Neural progenitor cell (in vitro differentiated cells): ENCODE measurements at regions not wholly inside any gene's neighbourhood (a gene's known extent, or its start where the extent isn't known, plus 50 kb on each side); places are given as distances from the start of the nearest gene placed in this dataset.

Source experiments
- DNase-seq: peaks from one replicate; pipeline ENCODE4 v3.0.0-alpha.2; 2016; ENCODE audit warnings: low spot score
- H2AFZ ChIP-seq: fragments of 200-600 bp; sonication (generic); replicated peaks from 2 replicates; pipeline ENCODE4 v1.6.1; 2016; ENCODE audit warnings: antibody characterized with exemption
- H3F3A ChIP-seq: fragments of 200-600 bp; sonication (generic); 2 replicates; pipeline ENCODE4 v1.6.1; 2016; ENCODE audit warnings: antibody characterized with exemption, low read depth
- H3K27ac ChIP-seq: fragments of 200-600 bp; sonication (generic); 2 replicates; pipeline ENCODE4 v1.5.1; 2016; ENCODE audit warnings: mild to moderate bottlenecking
- H3K27me3 ChIP-seq: fragments of 200-600 bp; sonication (generic); 2 replicates; pipeline ENCODE4 v1.6.1; 2016; ENCODE audit warnings: mild to moderate bottlenecking, moderate library complexity
- H3K36me3 ChIP-seq: fragments of 200-600 bp; sonication (generic); 2 replicates; pipeline ENCODE4 v1.5.1; 2016
- H3K4me1 ChIP-seq: fragments of 200-600 bp; sonication (generic); 2 replicates; pipeline ENCODE4 v1.6.1; 2016; ENCODE audit warnings: mixed run types
- H3K4me2 ChIP-seq: fragments of 200-600 bp; sonication (generic); 2 replicates; pipeline ENCODE4 v1.6.1; 2016
- H3K4me3 ChIP-seq: fragments of 200-600 bp; sonication (generic); 2 replicates; pipeline ENCODE4 v1.5.1; 2016
- H3K79me2 ChIP-seq: fragments of 200-600 bp; sonication (generic); 2 replicates; pipeline ENCODE4 v1.6.1; 2016; ENCODE audit warnings: low read depth
- H3K9ac ChIP-seq: fragments of 200-600 bp; sonication (generic); 2 replicates; pipeline ENCODE4 v1.6.1; 2016
- H3K9me3 ChIP-seq: fragments of 200-600 bp; sonication (generic); 2 replicates; pipeline ENCODE4 v1.5.1; 2016; ENCODE audit warnings: low read depth
- H4K20me1 ChIP-seq: fragments of 200-600 bp; sonication (generic); 2 replicates; pipeline ENCODE4 v1.6.1; 2016; ENCODE audit warnings: low read depth
- H3K27ac Mint-ChIP-seq: 3 replicates; pipeline ENCODE4 v1.8.0; 2021; ENCODE audit warnings: mixed read lengths
- H3K27me3 Mint-ChIP-seq: 2 replicates; pipeline ENCODE4 v1.8.0; 2022; ENCODE audit warnings: low read depth, mild to moderate bottlenecking, inconsistent platforms, moderate library complexity, mixed read lengths; ENCODE audit not compliant: insufficient read depth
- H3K36me3 Mint-ChIP-seq: 3 replicates; pipeline ENCODE4 v1.8.0; 2021; ENCODE audit warnings: mixed read lengths
- H3K4me1 Mint-ChIP-seq: 3 replicates; pipeline ENCODE4 v1.8.0; 2021; ENCODE audit warnings: mixed read lengths
- H3K4me3 Mint-ChIP-seq: 3 replicates; pipeline ENCODE4 v1.8.0; 2021; ENCODE audit warnings: mild to moderate bottlenecking, moderate library complexity, mixed read lengths
- H3K9me3 Mint-ChIP-seq: 3 replicates; pipeline ENCODE4 v1.8.0; 2020; ENCODE audit warnings: mixed read lengths
- CTCF ChIP-seq: fragments of 200-600 bp; sonication (generic); IDR thresholded peaks from 2 replicates; pipeline ENCODE4 v1.5.1; 2017; ENCODE audit warnings: antibody characterized with exemption, mild to moderate bottlenecking
- EZH2 ChIP-seq: fragments of 200-600 bp; sonication (generic); IDR thresholded peaks from 2 replicates; pipeline ENCODE4 v1.6.1; 2017; ENCODE audit warnings: antibody characterized with exemption, mild to moderate bottlenecking, moderate library complexity
- EZH2phosphoT487 ChIP-seq: fragments of 200-600 bp; sonication (generic); IDR thresholded peaks from 2 replicates; pipeline ENCODE4 v1.6.1; 2017; ENCODE audit warnings: antibody characterized with exemption

GRCh38 chr1:4149831-4150230 lies 249.8 kb upstream of the C1orf174 start:
- Histone ChIP-seq H2AFZ (peak overlapping the region; percentile 77), H3K36me3 (no peaks in the 10 kb centered on the region), H3K4me1 (peaks cover 9% of the 10 kb centered on the region), H4K20me1 (no peaks in the 10 kb centered on the region), H3K27ac (no peak overlapping the region), H3K9me3 (no peaks in the 10 kb centered on the region), H3F3A (no peaks in the 10 kb centered on the region), H3K4me2 (no peak overlapping the region), H3K27me3 (no peaks in the 10 kb centered on the region), H3K79me2 (no peaks in the 10 kb centered on the region), H3K9ac (no peak overlapping the region), H3K4me3 (no peak overlapping the region)
- no peaks in the 10 kb centered on the region for H3K9me3 Mint-ChIP-seq
- no peak for DNase-seq
- no peak overlapping the region for H3K4me3 Mint-ChIP-seq
- peaks cover 2% of the 10 kb centered on the region for H3K27me3 Mint-ChIP-seq
- H3K4me1 Mint-ChIP-seq, result peaks cover 22% of the 10 kb centered on the region
- TF ChIP-seq EZH2 (no peak), EZH2phosphoT487 (no peak), CTCF (no peak)
- no peaks in the 10 kb centered on the region for H3K36me3 Mint-ChIP-seq
- peak overlapping the region; percentile 23 for H3K27ac Mint-ChIP-seq

GRCh38 chr1:4150262-4150661 lies 250.2 kb upstream of the C1orf174 start:
- TF ChIP-seq EZH2phosphoT487 (no peak), CTCF (peak; percentile 20)
- peak overlapping the region; percentile 77 for H2AFZ ChIP-seq
- H3K4me1 ChIP-seq, result peaks cover 9% of the 10 kb centered on the region
- H3K36me3 Mint-ChIP-seq, result no peaks in the 10 kb centered on the region
- H3K4me1 Mint-ChIP-seq, result peaks cover 22% of the 10 kb centered on the region
- H3K79me2 ChIP-seq, result no peaks in the 10 kb centered on the region
- H3K27ac Mint-ChIP-seq, result no peak overlapping the region
- DNase-seq, result peak; percentile 49
- no peak overlapping the region for H3K4me3 Mint-ChIP-seq
- no peaks in the 10 kb centered on the region for H3F3A ChIP-seq
- peaks cover 3% of the 10 kb centered on the region for H3K27me3 Mint-ChIP-seq
- no peaks in the 10 kb centered on the region for H4K20me1 ChIP-seq
- no peaks in the 10 kb centered on the region for H3K36me3 ChIP-seq
- no peak overlapping the region for H3K4me3 ChIP-seq
- no peak overlapping the region for H3K4me2 ChIP-seq
- no peaks in the 10 kb centered on the region for H3K27me3 ChIP-seq
- H3K9me3 ChIP-seq, result no peaks in the 10 kb centered on the region
- no peak overlapping the region for H3K9ac ChIP-seq
- no peaks in the 10 kb centered on the region for H3K9me3 Mint-ChIP-seq
- no peak overlapping the region for H3K27ac ChIP-seq

DNA sequence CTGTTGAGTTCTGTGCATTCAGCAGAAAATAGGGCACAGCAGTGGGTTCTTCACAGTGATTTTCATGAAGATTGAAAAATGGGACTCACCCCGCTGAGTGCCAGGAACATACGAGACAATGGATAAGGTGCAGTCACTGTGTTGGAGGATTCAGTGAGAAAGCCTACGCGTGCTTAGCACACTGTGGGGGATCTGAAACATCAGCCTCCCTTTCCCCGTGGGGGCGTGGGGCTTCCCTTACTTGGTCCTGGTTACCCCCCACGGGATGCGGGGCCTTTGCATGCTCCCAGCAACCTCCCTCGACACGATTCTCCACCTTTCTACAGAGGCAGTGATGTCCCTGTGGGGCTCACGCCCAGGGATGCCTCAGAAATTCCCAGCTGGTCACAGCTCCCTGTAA lies 252.2 kb upstream of the C1orf174 start:
- no peaks in the 10 kb centered on the region for H3K36me3 ChIP-seq
- H2AFZ ChIP-seq, result no peak overlapping the region
- no peaks in the 10 kb centered on the region for H3K79me2 ChIP-seq
- H3K4me3 ChIP-seq, result no peak overlapping the region
- no peak overlapping the region for H3K27ac ChIP-seq
- DNase-seq, result no peak
- Mint-ChIP-seq H3K27ac (no peak overlapping the region), H3K36me3 (no peaks in the 10 kb centered on the region), H3K27me3 (peaks cover 11% of the 10 kb centered on the region), H3K4me1 (peaks cover 21% of the 10 kb centered on the region), H3K9me3 (no peaks in the 10 kb centered on the region), H3K4me3 (no peak overlapping the region)
- H4K20me1 ChIP-seq, result no peaks in the 10 kb centered on the region
- TF ChIP-seq CTCF (no peak), EZH2 (no peak), EZH2phosphoT487 (no peak)
- H3F3A ChIP-seq, result no peaks in the 10 kb centered on the region
- H3K9ac ChIP-seq, result no peak overlapping the region
- H3K4me1 ChIP-seq, result peaks cover 9% of the 10 kb centered on the region
- H3K4me2 ChIP-seq, result no peak overlapping the region
- no peaks in the 10 kb centered on the region for H3K9me3 ChIP-seq
- no peaks in the 10 kb centered on the region for H3K27me3 ChIP-seq
